ENCODE measurements at regions not wholly inside any gene's neighbourhood (a gene's known extent, or its start where the extent isn't known, plus 50 kb on each side); places are given as distances from the start of the nearest gene placed in this dataset.

- no peak for DNase-seq (ENCODE audit: low read depth in 2 of 2)
These were observed 147.3 kb upstream of the MAX start for GRCh38 chr14:65249471-65250161.

GRCh38 chr14:65250162-65250495 lies 147.8 kb upstream of the MAX start:
- DNase-seq (ENCODE audit: low read depth in 2 of 2): no peak

- DNase-seq (ENCODE audit: low read depth in 2 of 2): peak; percentile 85 to 89
These were observed 148.9 kb upstream of the MAX start for GRCh38 chr14:65251213-65251612.

- DNase-seq (ENCODE audit: low read depth in 2 of 2): no peak
These were observed 150.4 kb upstream of the MAX start for GRCh38 chr14:65252482-65253255.

- DNase-seq (ENCODE audit: low read depth in 2 of 2): no peak
These were observed 152.8 kb upstream of the MAX start for GRCh38 chr14:65255029-65255545.

DNA sequence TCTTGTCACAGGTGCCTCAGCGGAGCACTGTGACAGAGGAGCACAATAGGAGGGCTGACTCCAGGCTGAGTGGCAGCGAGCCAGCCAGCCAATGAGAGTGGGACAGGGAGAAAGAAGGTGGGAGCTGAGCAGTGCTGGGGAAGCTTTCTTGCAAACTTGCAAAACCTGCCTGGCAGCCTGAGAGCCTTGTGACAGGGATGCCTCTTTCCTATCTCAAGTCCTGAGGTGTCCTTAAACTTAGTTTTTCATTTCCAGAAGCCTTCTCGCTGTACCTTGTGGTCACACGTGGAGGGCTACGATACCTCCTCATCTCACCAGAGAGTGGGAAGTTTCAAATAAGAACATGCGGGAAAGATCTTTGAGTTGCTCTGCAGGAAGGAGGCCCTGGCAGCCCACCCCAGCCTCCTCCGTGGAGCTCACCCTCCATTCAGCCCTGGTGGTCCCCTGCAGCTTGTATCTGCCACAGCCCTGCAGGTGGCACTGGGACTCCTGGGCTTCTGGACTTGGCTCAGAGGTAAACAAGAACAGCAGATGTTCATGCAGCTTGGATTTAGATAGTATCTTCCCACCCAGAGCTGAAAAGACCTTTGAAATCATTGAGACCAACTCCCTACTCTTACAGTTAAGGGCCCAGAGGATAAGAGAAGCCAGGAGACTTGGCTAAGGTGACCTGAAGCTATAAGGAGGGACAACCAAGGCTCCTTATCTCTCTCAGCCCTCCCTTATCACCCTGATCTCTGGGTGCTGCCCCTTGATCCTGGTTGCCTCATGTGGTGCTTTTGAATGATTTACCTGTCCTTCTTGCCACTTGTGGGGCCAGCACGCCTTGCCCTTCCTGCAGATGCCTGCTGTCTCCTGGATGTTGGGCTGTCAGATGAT lies 153.5 kb upstream of the MAX start:
- no peak for DNase-seq (ENCODE audit: low read depth in 2 of 2)

DNA sequence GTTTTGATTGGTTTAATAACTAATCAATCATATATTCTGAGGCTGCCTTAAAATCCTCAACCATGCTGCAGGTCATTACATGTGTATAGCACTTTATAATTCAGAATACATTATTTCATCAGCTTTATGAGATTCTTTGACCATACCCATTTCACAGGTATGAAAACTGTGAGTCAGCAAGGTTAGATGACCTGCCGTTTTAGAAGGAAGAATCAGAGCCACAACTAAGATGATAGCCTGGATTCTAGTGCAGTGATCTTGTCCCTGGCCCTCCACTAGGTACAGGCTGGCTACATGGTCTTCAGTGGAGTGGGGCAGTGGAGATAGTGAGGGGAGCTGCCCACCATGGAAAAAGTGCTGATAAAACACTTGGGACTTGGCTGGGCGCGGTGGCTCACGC lies 154.4 kb upstream of the MAX start:
- no peak for DNase-seq (ENCODE audit: low read depth in 2 of 2)

- DNase-seq (ENCODE audit: low read depth in 2 of 2): no peak
These were observed 155.1 kb upstream of the FUT8 start for GRCh38 chr14:65257425-65257824.

- peak in 1 of 2 experiments; percentile 33 for DNase-seq (ENCODE audit: low read depth in 2 of 2)
These were observed 154.1 kb upstream of the FUT8 start for GRCh38 chr14:65258391-65258790.

DNA sequence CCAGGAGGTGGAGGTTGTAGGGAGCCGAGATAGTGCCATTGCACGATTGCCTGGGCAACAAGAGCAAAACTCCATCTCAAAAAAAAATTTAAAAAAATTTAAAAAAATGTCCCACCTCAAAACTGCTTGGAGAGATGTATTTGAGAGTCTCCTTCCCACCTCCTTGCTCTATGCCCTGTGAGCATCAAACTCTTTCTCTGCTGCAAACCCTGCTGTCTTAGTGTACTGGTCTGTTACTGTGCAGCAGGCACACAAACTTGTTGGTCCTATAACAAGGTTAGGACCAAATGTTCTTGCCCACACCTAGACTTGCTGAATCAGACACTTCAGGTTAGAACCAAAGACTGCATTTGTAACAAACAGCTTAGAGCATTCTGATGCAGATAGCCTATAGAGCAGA lies 153.5 kb upstream of the FUT8 start:
- no peak for DNase-seq (ENCODE audit: low read depth in 2 of 2)

- DNase-seq (ENCODE audit: low read depth in 2 of 2): peak; percentile 52 to 63
These were observed 151.7 kb upstream of the FUT8 start for GRCh38 chr14:65260786-65261185.

- no peak for DNase-seq (ENCODE audit: low read depth in 2 of 2)
These were observed 151.1 kb upstream of the FUT8 start for GRCh38 chr14:65261425-65261920.

GRCh38 chr14:65261946-65262345 lies 150.6 kb upstream of the FUT8 start:
- no peak for DNase-seq (ENCODE audit: low read depth in 2 of 2)

GRCh38 chr14:65263177-65263788 lies 149.2 kb upstream of the FUT8 start:
- no peak for DNase-seq (ENCODE audit: low read depth in 2 of 2)

DNA sequence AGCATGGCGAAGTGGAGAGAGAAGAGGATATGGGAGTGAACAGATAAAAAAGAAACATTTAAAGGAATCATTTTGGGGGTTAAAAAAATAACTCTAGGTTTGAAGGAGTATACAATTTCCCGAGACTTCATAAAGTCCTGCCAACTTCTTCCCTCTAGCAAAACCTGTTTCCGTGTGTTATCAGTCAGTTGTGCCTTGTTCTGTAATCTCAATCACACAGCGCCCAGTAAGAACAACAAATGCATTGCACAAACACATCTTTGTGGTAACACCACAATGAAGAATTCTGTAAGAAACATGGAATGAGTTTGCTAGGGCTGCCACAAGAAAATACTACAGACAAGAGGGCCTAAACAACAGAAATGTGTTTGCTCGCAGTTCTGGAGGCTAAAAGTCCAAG lies 144.7 kb upstream of the FUT8 start:
- no peak for DNase-seq (ENCODE audit: low read depth in 2 of 2)

- no peak for DNase-seq (ENCODE audit: low read depth in 2 of 2)
These were observed 143.9 kb upstream of the FUT8 start for GRCh38 chr14:65268594-65268993.

GRCh38 chr14:65269732-65270131 lies 142.8 kb upstream of the FUT8 start:
- DNase-seq (ENCODE audit: low read depth in 2 of 2): no peak

GRCh38 chr14:65277027-65277426 lies 135.5 kb upstream of the FUT8 start:
- no peak for DNase-seq (ENCODE audit: low read depth in 2 of 2)

GRCh38 chr14:65277580-65278270 lies 134.8 kb upstream of the FUT8 start:
- no peak for DNase-seq (ENCODE audit: low read depth in 2 of 2)

DNA sequence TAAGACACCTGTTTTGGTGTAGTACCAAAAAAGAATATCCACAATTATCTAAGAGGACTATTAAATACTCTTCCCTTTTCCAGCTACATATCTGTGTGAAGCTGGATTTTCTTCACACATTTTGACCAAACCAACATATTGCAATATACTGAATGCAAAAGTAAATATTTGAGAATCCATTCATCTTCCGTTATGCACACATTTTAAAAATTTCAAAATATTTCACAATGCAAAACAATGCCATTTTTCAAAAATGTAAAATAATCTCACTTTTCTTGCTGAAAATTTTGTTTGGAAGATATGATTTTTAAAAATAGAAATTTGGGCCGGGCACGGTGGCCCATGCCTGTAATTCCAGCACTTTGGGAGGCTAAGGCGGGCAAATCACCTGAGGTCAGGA lies 133.9 kb upstream of the FUT8 start:
- DNase-seq (ENCODE audit: low read depth in 2 of 2): no peak

DNA sequence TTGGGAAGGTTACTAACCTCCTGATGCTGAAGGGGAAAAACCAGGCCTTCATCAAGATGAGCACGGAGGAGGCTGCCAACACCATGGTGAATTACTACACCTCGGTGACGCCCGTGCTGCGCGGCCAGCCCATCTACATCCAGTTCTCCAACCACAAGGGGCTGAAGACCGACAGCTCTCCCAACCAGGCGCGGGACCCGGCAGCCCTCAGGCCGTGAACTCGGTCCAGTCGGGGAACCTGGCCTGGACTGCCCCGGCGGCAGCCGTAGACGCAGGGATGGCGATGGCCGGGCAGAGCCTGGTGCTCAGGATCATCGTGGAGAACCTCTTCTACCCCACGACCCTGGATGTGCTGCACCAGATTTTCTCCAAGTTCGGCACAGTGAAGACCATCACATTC lies 133.0 kb upstream of the FUT8 start:
- no peak for DNase-seq (ENCODE audit: low read depth in 2 of 2)
